ENCODE measurements at regions not wholly inside any gene's neighbourhood (a gene's known extent, or its start where the extent isn't known, plus 50 kb on each side); places are given as distances from the start of the nearest gene placed in this dataset.

- no peak for DNase-seq (ENCODE audit: low spot score)
Observed at GRCh38 chr1:227372726-227373130, 54.4 kb upstream of the CDC42BPA start.

GRCh38 chr1:227370533-227371254, 52.4 kb upstream of the CDC42BPA start:
- DNase-seq (ENCODE audit: low spot score), result no peak

GRCh38 chr1:227369102-227369760, 50.9 kb upstream of the CDC42BPA start:
- no peak for DNase-seq (ENCODE audit: low spot score)
